Upper lobe of left lung (tissue), 4 donors: ENCODE measurements at regions not wholly inside any gene's neighbourhood (a gene's known extent, or its start where the extent isn't known, plus 50 kb on each side); places are given as distances from the start of the nearest gene placed in this dataset.

Experiments
- EP300 ChIP-seq, 4 donors: sonication (generic); formaldehyde crosslinking; IDR thresholded peaks; one replicate each; pipeline ENCODE4 v1.5.1; 2017; ENCODE audit warnings: antibody characterized with exemption in 4 of 4, control low read depth in 2 of 4
- POLR2A ChIP-seq, 4 donors: fragments of 450-650 bp; IDR thresholded peaks; one replicate each; pipeline ENCODE4 v1.5.1; 2016 to 2017; ENCODE audit warnings: antibody characterized with exemption in 4 of 4, mild to moderate bottlenecking in 2 of 4
- TF ChIP-seq, protein P1 (sequence below), 6 experiments: fragments of 450-650 bp in 4 of 6; fragments of 200-600 bp in 2 of 6; sonication (generic) in 2 of 6; IDR thresholded peaks; one replicate each; pipeline ENCODE4 v1.5.1; 2016 to 2019; ENCODE audit warnings: antibody characterized with exemption in 6 of 6

DNA sequence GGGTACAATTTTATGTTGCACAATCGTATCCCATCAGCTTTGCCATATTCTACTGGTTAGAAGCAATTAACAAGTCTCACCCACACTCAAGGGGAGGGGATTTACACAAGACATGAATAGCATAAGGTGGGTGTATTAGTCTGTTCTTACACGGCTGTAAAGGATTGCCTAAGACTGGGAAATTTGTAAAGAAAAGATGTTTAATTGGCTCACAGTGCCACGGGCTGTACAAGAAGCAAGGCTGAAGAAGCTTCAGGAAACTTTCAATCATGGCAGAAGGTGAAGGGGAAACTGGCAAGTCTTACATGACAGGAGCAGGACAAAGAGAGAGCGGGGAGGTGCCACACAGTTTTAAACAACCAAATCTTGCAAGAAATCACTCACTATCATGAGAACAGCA lies 231.8 kb upstream of the AMIGO2 start:
- TF ChIP-seq, protein P1, sequence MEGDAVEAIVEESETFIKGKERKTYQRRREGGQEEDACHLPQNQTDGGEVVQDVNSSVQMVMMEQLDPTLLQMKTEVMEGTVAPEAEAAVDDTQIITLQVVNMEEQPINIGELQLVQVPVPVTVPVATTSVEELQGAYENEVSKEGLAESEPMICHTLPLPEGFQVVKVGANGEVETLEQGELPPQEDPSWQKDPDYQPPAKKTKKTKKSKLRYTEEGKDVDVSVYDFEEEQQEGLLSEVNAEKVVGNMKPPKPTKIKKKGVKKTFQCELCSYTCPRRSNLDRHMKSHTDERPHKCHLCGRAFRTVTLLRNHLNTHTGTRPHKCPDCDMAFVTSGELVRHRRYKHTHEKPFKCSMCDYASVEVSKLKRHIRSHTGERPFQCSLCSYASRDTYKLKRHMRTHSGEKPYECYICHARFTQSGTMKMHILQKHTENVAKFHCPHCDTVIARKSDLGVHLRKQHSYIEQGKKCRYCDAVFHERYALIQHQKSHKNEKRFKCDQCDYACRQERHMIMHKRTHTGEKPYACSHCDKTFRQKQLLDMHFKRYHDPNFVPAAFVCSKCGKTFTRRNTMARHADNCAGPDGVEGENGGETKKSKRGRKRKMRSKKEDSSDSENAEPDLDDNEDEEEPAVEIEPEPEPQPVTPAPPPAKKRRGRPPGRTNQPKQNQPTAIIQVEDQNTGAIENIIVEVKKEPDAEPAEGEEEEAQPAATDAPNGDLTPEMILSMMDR (IDR thresholded peaks at IDR 0.05): no peak
- TF ChIP-seq EP300 (IDR thresholded peaks at IDR 0.05) (no peak), POLR2A (IDR thresholded peaks at IDR 0.05) (no peak)
